GM12872 (cell line): ENCODE measurements at regions not wholly inside any gene's neighbourhood (a gene's known extent, or its start where the extent isn't known, plus 50 kb on each side); places are given as distances from the start of the nearest gene placed in this dataset.

Experiments
- TF ChIP-seq, protein P1 (sequence below): IDR thresholded peaks from 3 replicates; pipeline ENCODE4 v1.5.1; 2011; ENCODE audit warnings: low read depth, mild to moderate bottlenecking, low read length, moderate library complexity; ENCODE audit not compliant: insufficient read depth

DNA sequence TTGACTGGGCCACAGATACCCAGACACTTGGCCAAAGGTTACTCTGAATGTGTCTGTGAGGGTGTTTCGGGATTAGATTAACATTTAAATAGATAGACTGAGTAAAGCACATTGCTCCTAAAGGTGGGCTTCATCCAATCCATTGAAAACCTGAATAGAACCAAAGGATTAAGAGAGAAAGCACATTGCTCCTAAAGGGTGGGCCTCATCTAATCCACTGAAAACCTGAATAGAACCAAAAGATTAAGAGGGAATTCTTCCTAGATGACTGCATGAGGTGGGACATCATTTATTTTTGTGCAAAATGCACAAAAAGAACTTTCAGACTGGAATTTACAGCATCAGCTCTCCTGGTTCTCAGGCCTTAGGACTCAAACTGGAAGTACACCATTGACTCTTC is 351.2 kb upstream of the PCDH10 start:
- TF ChIP-seq, protein P1, sequence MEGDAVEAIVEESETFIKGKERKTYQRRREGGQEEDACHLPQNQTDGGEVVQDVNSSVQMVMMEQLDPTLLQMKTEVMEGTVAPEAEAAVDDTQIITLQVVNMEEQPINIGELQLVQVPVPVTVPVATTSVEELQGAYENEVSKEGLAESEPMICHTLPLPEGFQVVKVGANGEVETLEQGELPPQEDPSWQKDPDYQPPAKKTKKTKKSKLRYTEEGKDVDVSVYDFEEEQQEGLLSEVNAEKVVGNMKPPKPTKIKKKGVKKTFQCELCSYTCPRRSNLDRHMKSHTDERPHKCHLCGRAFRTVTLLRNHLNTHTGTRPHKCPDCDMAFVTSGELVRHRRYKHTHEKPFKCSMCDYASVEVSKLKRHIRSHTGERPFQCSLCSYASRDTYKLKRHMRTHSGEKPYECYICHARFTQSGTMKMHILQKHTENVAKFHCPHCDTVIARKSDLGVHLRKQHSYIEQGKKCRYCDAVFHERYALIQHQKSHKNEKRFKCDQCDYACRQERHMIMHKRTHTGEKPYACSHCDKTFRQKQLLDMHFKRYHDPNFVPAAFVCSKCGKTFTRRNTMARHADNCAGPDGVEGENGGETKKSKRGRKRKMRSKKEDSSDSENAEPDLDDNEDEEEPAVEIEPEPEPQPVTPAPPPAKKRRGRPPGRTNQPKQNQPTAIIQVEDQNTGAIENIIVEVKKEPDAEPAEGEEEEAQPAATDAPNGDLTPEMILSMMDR = no peak

DNA sequence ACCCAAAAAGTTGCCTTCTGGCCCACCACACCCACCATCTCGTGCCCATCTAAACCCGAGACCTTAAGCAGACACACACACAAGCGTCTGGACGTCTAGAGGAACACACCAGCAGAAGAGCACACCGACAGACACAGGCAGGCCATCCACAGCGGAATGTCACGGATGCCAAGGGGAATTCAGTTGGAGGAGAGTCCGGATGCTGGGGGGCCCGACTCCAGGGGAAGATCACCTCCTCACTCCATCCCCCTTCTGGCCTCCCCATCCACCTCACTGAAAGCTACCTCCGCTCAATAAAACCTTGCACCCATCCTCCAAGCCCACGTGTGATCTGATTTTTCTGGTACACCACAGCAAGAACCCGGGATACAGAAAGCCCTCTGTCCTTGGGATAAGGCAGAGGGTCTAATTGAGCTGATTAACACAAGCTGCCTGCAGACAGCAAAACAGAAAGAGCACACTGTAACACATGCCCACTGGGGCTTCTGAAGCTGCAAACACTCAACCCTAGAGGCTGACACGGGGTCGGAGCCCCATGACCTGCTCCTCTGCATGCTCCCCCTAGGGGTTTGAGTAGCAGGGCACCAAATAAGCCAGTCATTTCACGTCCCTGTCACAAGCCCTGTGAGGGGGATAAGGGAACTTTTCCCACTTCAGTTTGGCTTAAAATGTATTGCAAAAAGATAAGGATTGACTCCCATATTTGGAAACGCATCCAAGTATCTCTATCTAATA is 339.6 kb upstream of the PCDH10 start:
- TF ChIP-seq, protein P1 = no peak

DNA sequence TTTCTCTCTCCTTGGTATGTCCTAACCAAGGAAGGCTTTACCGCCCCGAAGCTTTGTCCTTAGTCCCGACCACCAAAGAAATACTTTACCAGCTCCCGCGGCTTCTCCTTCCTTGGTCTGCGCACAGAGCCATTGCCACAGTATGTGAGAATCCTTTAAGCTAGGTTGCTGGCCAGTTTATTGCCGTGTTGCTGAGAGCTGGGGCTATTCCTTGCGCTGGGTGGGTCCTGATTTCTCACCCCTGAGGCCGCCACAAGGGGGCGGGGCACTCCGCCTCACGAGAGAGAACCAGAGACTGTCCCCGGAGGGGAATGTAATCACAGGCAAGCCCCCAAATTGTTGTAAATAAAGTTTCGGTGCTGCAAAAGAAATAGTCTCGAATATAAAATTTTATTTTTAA is 331.0 kb upstream of the PCDH10 start:
- TF ChIP-seq, protein P1 = no peak

DNA sequence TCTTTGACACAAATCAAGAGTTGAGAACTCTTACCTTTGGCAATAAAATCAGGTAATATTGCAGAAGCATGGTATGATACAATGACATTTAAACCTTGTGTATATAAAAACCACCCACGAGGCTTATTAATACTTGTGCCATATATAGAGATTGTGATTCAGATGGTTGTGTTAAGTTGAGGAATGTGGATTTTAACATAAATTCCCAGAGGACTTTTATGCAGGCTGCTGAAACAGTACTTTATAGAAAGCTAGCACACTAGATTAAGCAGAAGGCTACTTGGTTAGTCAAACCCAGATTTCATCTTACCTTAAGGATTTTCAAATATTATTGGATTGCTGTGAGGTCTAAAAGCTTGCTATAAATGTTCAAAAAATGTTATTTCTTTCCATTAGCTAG is 325.7 kb upstream of the PCDH10 start:
- TF ChIP-seq, protein P1 = no peak

DNA sequence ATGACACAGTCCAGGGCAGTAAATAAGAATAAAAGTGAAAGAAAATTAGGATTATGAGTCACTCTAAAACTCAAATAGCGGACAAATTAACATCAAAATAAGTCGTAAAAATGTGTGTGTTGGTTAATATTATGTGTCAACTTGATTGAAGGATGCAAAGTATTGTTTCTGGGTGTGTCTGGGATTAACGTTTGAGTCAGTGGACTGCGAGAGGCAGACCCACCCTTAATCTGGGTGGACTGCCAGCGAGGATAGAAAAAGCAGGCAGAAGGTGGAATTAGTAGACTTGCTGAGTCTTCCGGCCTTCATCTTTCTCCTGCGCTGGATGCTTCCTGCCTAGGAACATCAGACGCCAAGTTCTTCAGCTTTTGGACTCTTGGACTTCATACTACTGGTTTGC is 324.3 kb upstream of the PCDH10 start:
- TF ChIP-seq, protein P1 = no peak

DNA sequence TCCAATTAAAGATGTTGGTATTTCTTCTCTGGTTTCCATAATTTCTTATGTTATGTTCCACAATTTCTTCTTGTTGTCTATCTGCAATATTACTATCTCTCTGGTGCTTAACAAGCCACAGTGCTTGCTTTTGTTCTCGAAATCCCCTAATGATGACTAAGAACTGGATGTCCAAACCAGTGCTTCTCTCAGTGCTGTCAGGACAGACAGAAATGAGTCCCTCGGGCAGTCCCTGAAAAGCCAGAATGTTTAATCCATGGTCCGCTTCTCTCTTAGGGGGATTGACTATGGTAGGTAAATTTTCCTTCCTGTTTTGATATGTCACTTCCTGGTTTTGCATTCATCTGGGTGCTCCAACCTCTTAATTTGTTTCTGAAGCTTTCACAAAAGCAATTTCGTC is 321.6 kb upstream of the PCDH10 start:
- TF ChIP-seq, protein P1 = no peak

DNA sequence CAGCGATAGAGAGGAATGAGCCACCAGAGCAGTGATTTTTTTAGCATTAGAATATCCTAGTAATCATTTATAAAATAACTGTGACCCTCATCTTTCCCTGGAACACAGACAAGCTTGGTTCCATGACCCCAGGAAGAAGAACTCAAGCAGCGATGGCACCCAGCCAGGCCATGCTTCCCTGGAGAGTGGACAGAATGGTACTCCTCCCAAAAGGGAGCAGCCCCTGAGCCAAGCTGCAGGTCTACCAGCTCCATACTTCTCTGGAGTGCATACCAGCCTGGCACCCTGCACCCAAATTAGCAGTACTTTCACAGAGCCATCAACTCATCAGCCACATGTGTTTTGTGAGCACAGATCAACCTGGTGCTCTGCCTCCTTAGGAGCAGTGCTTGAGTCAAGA is 310.9 kb upstream of the PCDH10 start:
- TF ChIP-seq, protein P1 = no peak
